ENCODE measurements at regions not wholly inside any gene's neighbourhood (a gene's known extent, or its start where the extent isn't known, plus 50 kb on each side); places are given as distances from the start of the nearest gene placed in this dataset.

DNA sequence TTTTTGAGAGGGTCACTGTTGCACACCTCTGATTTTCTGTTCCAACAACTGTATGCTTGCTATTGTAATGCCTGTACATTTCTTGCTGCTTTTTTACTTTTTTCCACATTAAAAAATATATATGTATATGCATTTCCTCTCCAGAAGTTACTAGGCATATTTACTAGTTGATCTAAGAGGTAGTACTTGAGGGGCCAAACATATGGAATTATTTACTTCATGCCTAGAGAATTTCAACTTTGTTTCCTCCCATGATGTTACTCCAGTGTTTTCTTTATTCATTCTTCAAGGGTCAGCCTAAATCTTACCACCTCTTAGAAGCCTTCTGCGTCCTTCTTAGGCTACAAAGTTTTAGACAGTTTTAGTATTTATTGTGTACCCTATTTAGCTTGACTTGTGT is 122.7 kb downstream of the NMUR2 start (continued):
- TF ChIP-seq SALL2 (tag by site-specific recombination; IDR thresholded peaks at IDR 0.05; ENCODE audit: borderline replicate concordance): no peak
- no peak for TF ChIP-seq ZNF138 (tag by site-specific recombination; IDR thresholded peaks at IDR 0.05; ENCODE audit: borderline replicate concordance)
- TF ChIP-seq, protein P1, sequence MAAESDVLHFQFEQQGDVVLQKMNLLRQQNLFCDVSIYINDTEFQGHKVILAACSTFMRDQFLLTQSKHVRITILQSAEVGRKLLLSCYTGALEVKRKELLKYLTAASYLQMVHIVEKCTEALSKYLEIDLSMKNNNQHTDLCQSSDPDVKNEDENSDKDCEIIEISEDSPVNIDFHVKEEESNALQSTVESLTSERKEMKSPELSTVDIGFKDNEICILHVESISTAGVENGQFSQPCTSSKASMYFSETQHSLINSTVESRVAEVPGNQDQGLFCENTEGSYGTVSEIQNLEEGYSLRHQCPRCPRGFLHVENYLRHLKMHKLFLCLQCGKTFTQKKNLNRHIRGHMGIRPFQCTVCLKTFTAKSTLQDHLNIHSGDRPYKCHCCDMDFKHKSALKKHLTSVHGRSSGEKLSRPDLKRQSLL (tag by site-specific recombination; IDR thresholded peaks at IDR 0.05): no peak
- no peak for TF ChIP-seq ZNF529 (tag by site-specific recombination; IDR thresholded peaks at IDR 0.05; ENCODE audit: insufficient replicate concordance)
- no peak for TF ChIP-seq ZSCAN23 (tag by site-specific recombination; IDR thresholded peaks at IDR 0.05)
- no peak for TF ChIP-seq ZNF701 (tag by site-specific recombination; IDR thresholded peaks at IDR 0.05)
- no peak for TF ChIP-seq SP7 (tag by site-specific recombination; IDR thresholded peaks at IDR 0.05)

DNA sequence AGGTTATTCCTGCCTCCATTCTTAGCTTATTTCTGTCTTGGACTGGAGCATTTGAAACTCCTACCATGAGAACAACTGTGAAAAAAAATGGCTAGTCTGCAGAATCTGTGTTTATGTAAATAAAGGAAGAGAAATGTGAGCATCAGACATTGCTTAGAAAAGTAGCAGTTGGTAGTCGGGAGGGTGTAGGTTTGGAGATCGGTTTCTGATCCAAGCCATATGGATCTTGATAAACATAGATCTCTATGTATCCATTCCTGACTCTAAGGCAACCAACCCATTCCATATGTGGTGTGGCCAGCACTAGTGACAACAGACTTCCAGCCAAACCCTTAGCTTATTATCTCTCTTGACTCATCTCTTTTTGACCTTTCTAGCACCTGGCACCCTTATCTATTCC is 127.1 kb downstream of the NMUR2 start:
- TF ChIP-seq SALL2 (tag by site-specific recombination; IDR thresholded peaks at IDR 0.05; ENCODE audit: borderline replicate concordance) (no peak), KLF8 (tag by site-specific recombination; IDR thresholded peaks at IDR 0.05) (no peak), ZNF404 (tag by site-specific recombination; IDR thresholded peaks at IDR 0.05) (no peak), ZNF341 (tag by site-specific recombination; IDR thresholded peaks at IDR 0.05; ENCODE audit: low read depth) (no peak), ZNF350 (tag by site-specific recombination; IDR thresholded peaks at IDR 0.05) (no peak), ZNF677 (tag by site-specific recombination; IDR thresholded peaks at IDR 0.05) (no peak), ZFP41 (tag by site-specific recombination; IDR thresholded peaks at IDR 0.05; ENCODE audit: borderline replicate concordance) (no peak)
- TF ChIP-seq, protein P2, sequence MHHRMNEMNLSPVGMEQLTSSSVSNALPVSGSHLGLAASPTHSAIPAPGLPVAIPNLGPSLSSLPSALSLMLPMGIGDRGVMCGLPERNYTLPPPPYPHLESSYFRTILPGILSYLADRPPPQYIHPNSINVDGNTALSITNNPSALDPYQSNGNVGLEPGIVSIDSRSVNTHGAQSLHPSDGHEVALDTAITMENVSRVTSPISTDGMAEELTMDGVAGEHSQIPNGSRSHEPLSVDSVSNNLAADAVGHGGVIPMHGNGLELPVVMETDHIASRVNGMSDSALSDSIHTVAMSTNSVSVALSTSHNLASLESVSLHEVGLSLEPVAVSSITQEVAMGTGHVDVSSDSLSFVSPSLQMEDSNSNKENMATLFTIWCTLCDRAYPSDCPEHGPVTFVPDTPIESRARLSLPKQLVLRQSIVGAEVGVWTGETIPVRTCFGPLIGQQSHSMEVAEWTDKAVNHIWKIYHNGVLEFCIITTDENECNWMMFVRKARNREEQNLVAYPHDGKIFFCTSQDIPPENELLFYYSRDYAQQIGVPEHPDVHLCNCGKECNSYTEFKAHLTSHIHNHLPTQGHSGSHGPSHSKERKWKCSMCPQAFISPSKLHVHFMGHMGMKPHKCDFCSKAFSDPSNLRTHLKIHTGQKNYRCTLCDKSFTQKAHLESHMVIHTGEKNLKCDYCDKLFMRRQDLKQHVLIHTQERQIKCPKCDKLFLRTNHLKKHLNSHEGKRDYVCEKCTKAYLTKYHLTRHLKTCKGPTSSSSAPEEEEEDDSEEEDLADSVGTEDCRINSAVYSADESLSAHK (tag by site-specific recombination; IDR thresholded peaks at IDR 0.05): no peak
- TF ChIP-seq, protein P3, sequence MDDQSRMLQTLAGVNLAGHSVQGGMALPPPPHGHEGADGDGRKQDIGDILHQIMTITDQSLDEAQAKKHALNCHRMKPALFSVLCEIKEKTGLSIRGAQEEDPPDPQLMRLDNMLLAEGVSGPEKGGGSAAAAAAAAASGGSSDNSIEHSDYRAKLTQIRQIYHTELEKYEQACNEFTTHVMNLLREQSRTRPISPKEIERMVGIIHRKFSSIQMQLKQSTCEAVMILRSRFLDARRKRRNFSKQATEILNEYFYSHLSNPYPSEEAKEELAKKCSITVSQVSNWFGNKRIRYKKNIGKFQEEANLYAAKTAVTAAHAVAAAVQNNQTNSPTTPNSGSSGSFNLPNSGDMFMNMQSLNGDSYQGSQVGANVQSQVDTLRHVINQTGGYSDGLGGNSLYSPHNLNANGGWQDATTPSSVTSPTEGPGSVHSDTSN (CRISPR knock-in tag; IDR thresholded peaks at IDR 0.05): no peak
- TF ChIP-seq, protein P4, sequence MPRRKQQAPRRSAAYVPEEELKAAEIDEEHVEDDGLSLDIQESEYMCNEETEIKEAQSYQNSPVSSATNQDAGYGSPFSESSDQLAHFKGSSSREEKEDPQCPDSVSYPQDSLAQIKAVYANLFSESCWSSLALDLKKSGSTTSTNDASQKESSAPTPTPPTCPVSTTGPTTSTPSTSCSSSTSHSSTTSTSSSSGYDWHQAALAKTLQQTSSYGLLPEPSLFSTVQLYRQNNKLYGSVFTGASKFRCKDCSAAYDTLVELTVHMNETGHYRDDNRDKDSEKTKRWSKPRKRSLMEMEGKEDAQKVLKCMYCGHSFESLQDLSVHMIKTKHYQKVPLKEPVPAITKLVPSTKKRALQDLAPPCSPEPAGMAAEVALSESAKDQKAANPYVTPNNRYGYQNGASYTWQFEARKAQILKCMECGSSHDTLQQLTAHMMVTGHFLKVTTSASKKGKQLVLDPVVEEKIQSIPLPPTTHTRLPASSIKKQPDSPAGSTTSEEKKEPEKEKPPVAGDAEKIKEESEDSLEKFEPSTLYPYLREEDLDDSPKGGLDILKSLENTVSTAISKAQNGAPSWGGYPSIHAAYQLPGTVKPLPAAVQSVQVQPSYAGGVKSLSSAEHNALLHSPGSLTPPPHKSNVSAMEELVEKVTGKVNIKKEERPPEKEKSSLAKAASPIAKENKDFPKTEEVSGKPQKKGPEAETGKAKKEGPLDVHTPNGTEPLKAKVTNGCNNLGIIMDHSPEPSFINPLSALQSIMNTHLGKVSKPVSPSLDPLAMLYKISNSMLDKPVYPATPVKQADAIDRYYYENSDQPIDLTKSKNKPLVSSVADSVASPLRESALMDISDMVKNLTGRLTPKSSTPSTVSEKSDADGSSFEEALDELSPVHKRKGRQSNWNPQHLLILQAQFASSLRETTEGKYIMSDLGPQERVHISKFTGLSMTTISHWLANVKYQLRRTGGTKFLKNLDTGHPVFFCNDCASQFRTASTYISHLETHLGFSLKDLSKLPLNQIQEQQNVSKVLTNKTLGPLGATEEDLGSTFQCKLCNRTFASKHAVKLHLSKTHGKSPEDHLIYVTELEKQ (tag by site-specific recombination; IDR thresholded peaks at IDR 0.05; ENCODE audit: borderline replicate concordance): no peak
- no peaks in the 10 kb centered on the region for H3K4me1 ChIP-seq (ENCODE audit: control insufficient read depth, insufficient read depth, low read length)
- POLR2A ChIA-PET: no interaction called here
- CTCF ChIA-PET: interaction anchor here (1.3 to 1.8 kb wide), 2 partner anchors 71 to 453 kb away, joined by 3 to 4 read pairs; no protein-coding TSS in a partner anchor
- no peak overlapping the region for H3K27ac ChIP-seq (ENCODE audit: extremely low read depth, low read depth, low read length)
- no peaks in the 10 kb centered on the region for H3K36me3 ChIP-seq (ENCODE audit: control insufficient read depth in 2 of 2, insufficient read depth in 1 of 2, low read length in 2 of 2)
- no peaks in the 10 kb centered on the region; the same call in 1 of the 2 replicates for H3K9me3 ChIP-seq (ENCODE audit: control insufficient read depth, insufficient read depth, low read depth, low read length)
- H3K4me3 ChIP-seq (ENCODE audit: low read depth, low read length): no peak overlapping the region
